Activated naive CD8-positive, alpha-beta T cell treated with anti-CD3 and anti-CD28 coated beads, Interleukin-2, amount 10 ng/mL, durations not matched to agents 7 days and 5 days (primary cell): ENCODE measurements at regions not wholly inside any gene's neighbourhood (a gene's known extent, or its start where the extent isn't known, plus 50 kb on each side); places are given as distances from the start of the nearest gene placed in this dataset.
"Not testable (repeated sequence)": the region's sequence is repeated elsewhere in the genome, so short reads cannot be mapped to it uniquely, and the experiment has no call there.

ENCODE experiments used
- ATAC-seq: fragments of 150-1000 bp; cut with Tn5 transposase; one replicate; pipeline ENCODE4 v1.10.0; 2021; ENCODE audit warnings: low read depth, moderate library complexity
- POLR2A ChIA-PET: fragments of 350-600 bp; sonication (Branson Sonifier 250); formaldehyde crosslinking; loops from one replicate; lab custom pipeline; 2021; ENCODE audit warnings: antibody characterized with exemption; lab: Charles Lee
- DNase-seq: peaks from one replicate; pipeline ENCODE4 v3.0.0; 2021
- H3K27ac Mint-ChIP-seq: one replicate; pipeline ENCODE4 v1.8.0; 2022; ENCODE audit warnings: mild to moderate bottlenecking, mixed read lengths
- H3K27me3 Mint-ChIP-seq: one replicate; pipeline ENCODE4 v1.8.0; 2022; ENCODE audit warnings: mild to moderate bottlenecking, moderate library complexity, mixed read lengths
- H3K36me3 Mint-ChIP-seq: one replicate; pipeline ENCODE4 v1.8.0; 2021; ENCODE audit warnings: mild to moderate bottlenecking, mixed read lengths
- H3K4me1 Mint-ChIP-seq: one replicate; pipeline ENCODE4 v1.8.0; 2021; ENCODE audit warnings: mixed read lengths
- H3K4me3 Mint-ChIP-seq: one replicate; pipeline ENCODE4 v1.8.0; 2022; ENCODE audit warnings: mild to moderate bottlenecking, moderate library complexity, mixed read lengths
- H3K9me3 Mint-ChIP-seq: one replicate; pipeline ENCODE4 v1.8.0; 2021; ENCODE audit warnings: mixed read lengths

DNA sequence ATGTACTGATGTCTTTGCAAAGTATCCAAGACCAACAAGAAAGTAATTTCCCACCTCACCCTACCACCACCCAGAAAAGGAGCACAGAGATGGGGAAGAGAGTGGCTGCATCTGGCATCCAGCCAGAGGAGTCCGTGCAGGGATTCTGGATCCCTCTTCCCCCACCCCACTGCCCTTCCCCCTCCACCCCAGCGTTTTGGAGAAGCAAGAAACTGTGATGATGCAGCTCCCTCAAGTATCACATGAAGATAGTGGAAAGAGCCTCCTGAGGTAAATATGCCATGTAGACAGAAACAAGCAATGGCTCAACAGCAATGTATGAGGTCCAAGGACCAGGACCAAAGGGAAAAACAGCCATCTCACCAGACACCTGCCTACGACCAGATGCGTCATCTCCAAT lies 153.8 kb downstream of the DEPDC1B start:
- Mint-ChIP-seq H3K4me1 (peaks cover 2% of the 10 kb centered on the region), H3K27me3 (peaks cover 2% of the 10 kb centered on the region), H3K36me3 (no peaks in the 10 kb centered on the region), H3K27ac (no peak overlapping the region), H3K4me3 (no peak overlapping the region), H3K9me3 (no peaks in the 10 kb centered on the region)
- ATAC-seq (no peak), DNase-seq (no peak)
- POLR2A ChIA-PET = no interaction called here

- peaks cover 2% of the 10 kb centered on the region for H3K4me1 Mint-ChIP-seq
- no peaks in the 10 kb centered on the region for H3K9me3 Mint-ChIP-seq
- H3K4me3 Mint-ChIP-seq = no peak overlapping the region
- DNase-seq (no peak), ATAC-seq (no peak)
- peaks cover 4% of the 10 kb centered on the region for H3K27me3 Mint-ChIP-seq
- H3K27ac Mint-ChIP-seq = no peak overlapping the region
- H3K36me3 Mint-ChIP-seq = no peaks in the 10 kb centered on the region
- POLR2A ChIA-PET = no interaction called here
These were observed 154.4 kb downstream of the DEPDC1B start for GRCh38 chr5:60545551-60545950.

- Mint-ChIP-seq H3K27ac (no peak overlapping the region), H3K27me3 (peaks cover 7% of the 10 kb centered on the region), H3K36me3 (no peaks in the 10 kb centered on the region), H3K4me3 (no peak overlapping the region), H3K9me3 (no peaks in the 10 kb centered on the region), H3K4me1 (peaks cover 6% of the 10 kb centered on the region)
- DNase-seq (no peak), ATAC-seq (no peak)
- POLR2A ChIA-PET = no interaction called here
These were observed 155.8 kb downstream of the DEPDC1B start for GRCh38 chr5:60544142-60544541.

DNA sequence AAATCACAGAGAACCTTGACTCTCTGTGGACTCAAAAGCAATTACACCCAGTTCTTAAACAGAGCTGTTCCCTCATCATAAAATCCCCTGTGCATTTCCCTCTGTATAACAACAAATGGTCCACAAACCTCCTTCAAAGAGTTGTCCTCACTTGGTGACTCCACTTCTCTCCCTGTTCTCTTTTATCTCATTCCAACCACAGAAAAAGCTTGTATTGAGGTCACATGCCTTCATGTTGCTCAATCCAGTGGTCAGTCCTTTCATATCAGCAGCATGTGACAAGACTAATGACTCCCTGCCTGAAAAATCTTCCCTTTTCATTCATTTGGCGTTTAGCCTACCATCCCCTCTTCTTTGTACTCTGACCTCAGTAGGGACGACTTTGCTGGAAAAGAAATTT lies 158.0 kb downstream of the DEPDC1B start:
- no peak overlapping the region for H3K4me3 Mint-ChIP-seq
- H3K9me3 Mint-ChIP-seq = no peaks in the 10 kb centered on the region
- no peaks in the 10 kb centered on the region for H3K36me3 Mint-ChIP-seq
- no peak for DNase-seq
- POLR2A ChIA-PET = no interaction called here
- H3K27ac Mint-ChIP-seq = no peak overlapping the region
- no peak for ATAC-seq
- peaks cover 8% of the 10 kb centered on the region for H3K27me3 Mint-ChIP-seq
- peaks cover 7% of the 10 kb centered on the region for H3K4me1 Mint-ChIP-seq

GRCh38 chr5:60540856-60541805 lies 158.8 kb downstream of the DEPDC1B start:
- no peak for DNase-seq
- Mint-ChIP-seq H3K27ac (no peak overlapping the region), H3K27me3 (peaks cover 8% of the 10 kb centered on the region), H3K36me3 (no peaks in the 10 kb centered on the region), H3K4me1 (peaks cover 7% of the 10 kb centered on the region), H3K4me3 (no peak overlapping the region), H3K9me3 (no peaks in the 10 kb centered on the region)
- no peak for ATAC-seq
- POLR2A ChIA-PET = no interaction called here

- no peak overlapping the region for H3K4me3 Mint-ChIP-seq
- DNase-seq = no peak
- POLR2A ChIA-PET = no interaction called here
- H3K36me3 Mint-ChIP-seq = no peaks in the 10 kb centered on the region
- no peaks in the 10 kb centered on the region for H3K9me3 Mint-ChIP-seq
- H3K4me1 Mint-ChIP-seq = peaks cover 7% of the 10 kb centered on the region
- no peak overlapping the region for H3K27ac Mint-ChIP-seq
- peaks cover 8% of the 10 kb centered on the region for H3K27me3 Mint-ChIP-seq
- ATAC-seq = no peak
These were observed 160.8 kb downstream of the DEPDC1B start for GRCh38 chr5:60538955-60539866.

- no peak for ATAC-seq
- H3K4me3 Mint-ChIP-seq = no peak overlapping the region
- DNase-seq = no peak
- no peak overlapping the region for H3K27ac Mint-ChIP-seq
- H3K9me3 Mint-ChIP-seq = no peaks in the 10 kb centered on the region
- H3K4me1 Mint-ChIP-seq = peaks cover 7% of the 10 kb centered on the region
- H3K36me3 Mint-ChIP-seq = no peaks in the 10 kb centered on the region
- peaks cover 8% of the 10 kb centered on the region for H3K27me3 Mint-ChIP-seq
- POLR2A ChIA-PET = no interaction called here
These were observed 161.5 kb downstream of the DEPDC1B start for GRCh38 chr5:60538426-60538825.

GRCh38 chr5:60535951-60536350 lies 164.0 kb downstream of the DEPDC1B start:
- H3K9me3 Mint-ChIP-seq = no peaks in the 10 kb centered on the region
- H3K27ac Mint-ChIP-seq = no peak overlapping the region
- DNase-seq (no peak), ATAC-seq (no peak)
- H3K27me3 Mint-ChIP-seq = peaks cover 8% of the 10 kb centered on the region
- no peaks in the 10 kb centered on the region for H3K36me3 Mint-ChIP-seq
- POLR2A ChIA-PET = no interaction called here
- peaks cover 5% of the 10 kb centered on the region for H3K4me1 Mint-ChIP-seq
- no peak overlapping the region for H3K4me3 Mint-ChIP-seq

DNA sequence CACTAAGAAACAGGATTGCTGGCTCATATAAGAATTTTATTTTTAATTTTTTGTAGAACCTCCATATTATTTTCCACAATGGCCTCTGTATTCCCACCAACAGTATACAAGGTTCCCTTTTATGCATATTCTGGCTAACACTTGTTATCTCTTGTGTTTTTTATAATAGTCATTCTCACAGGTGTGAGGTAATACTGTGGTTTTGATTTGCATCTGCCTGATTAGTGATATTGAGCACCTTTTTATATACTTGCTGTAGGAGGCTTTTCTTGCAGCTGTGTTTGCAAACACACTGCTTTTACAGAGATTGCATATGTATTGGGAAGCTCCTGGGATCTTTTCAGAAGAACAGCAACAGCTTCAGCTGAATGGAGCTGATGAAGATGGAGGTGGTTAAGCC lies 164.8 kb downstream of the DEPDC1B start:
- Mint-ChIP-seq H3K4me3 (no peak overlapping the region), H3K27me3 (peaks cover 5% of the 10 kb centered on the region), H3K36me3 (no peaks in the 10 kb centered on the region), H3K27ac (no peak overlapping the region), H3K4me1 (peaks cover 5% of the 10 kb centered on the region), H3K9me3 (no peaks in the 10 kb centered on the region)
- POLR2A ChIA-PET = no interaction called here
- no peak for DNase-seq
- ATAC-seq = no peak

DNA sequence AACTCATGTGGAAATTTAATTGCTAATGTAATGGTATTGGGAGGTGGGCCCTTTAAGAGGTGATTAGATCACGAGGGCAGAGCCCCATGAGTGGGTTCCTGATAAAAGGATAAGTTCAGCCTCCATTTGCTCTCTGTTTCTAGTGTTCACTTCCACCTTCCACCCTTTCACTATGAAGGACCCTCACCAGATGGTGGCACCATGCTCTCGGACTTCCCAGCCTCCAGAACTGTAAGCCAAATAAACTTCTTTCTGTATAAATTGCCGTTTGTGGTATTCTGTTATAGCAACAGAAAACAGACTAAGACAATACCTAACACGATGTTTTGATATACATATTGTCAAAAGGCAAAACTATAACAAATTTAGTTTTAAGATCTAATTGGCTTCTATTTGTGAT lies 166.2 kb downstream of the DEPDC1B start:
- Mint-ChIP-seq H3K4me3 (no peak overlapping the region), H3K27me3 (no peaks in the 10 kb centered on the region), H3K9me3 (no peaks in the 10 kb centered on the region), H3K27ac (no peak overlapping the region), H3K4me1 (no peaks in the 10 kb centered on the region), H3K36me3 (no peaks in the 10 kb centered on the region)
- no peak for ATAC-seq
- DNase-seq = no peak
- POLR2A ChIA-PET = no interaction called here

DNA sequence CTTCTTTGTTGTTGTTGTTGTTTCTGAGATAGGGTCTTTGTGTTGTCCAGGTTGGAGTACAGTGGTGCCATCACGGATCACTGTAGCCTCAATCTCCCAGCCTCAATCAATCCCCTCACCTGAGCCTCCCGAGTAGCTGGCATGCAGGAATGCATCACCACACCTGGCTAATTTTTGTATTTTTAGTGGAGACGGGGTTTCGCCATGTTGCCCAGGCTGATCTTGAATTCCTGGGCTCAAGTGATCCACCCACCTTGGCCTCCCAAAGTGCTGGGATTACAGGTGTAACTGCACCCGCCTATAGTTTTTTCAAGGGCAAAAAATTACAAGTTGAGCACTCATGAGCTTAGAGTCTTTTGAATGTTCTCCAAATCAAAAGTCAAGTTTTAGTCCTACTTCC lies 167.2 kb downstream of the DEPDC1B start:
- H3K4me1 Mint-ChIP-seq, H3K27ac Mint-ChIP-seq, H3K36me3 Mint-ChIP-seq, H3K4me3 Mint-ChIP-seq, DNase-seq, ATAC-seq, H3K9me3 Mint-ChIP-seq, POLR2A ChIA-PET, H3K27me3 Mint-ChIP-seq: not testable (repeated sequence)

GRCh38 chr5:60530144-60530848 lies 169.7 kb downstream of the DEPDC1B start:
- POLR2A ChIA-PET, H3K9me3 Mint-ChIP-seq, H3K4me3 Mint-ChIP-seq, DNase-seq, H3K4me1 Mint-ChIP-seq, ATAC-seq, H3K36me3 Mint-ChIP-seq, H3K27ac Mint-ChIP-seq: not testable (repeated sequence)
- H3K27me3 Mint-ChIP-seq = peaks cover 10% of the 10 kb centered on the region

DNA sequence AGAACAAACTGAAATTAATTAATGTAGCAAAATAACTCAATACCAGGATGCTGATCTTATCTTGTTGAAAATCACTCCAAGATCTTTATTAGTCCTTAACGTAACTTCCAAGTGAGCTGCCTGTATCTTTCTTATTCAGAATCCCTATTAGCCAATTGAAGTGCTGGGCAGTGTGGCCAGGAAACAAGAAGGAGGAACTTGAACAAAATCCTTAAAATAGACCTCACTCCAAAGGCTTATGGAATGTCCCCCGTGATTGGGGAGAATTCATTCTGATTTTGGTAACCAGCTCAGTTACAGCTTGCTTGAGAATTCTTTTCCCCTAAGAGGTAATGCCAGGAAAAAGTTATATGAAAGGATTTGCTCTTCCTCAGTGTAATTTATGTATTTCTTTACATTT lies 171.0 kb downstream of the DEPDC1B start:
- Mint-ChIP-seq H3K27ac (no peak overlapping the region), H3K27me3 (peaks cover 10% of the 10 kb centered on the region), H3K4me3 (no peak overlapping the region), H3K4me1 (peaks cover 2% of the 10 kb centered on the region), H3K36me3 (no peaks in the 10 kb centered on the region), H3K9me3 (no peaks in the 10 kb centered on the region)
- POLR2A ChIA-PET = no interaction called here
- DNase-seq (no peak), ATAC-seq (no peak)
